GM12878 (cell line): ENCODE measurements at regions not wholly inside any gene's neighbourhood (a gene's known extent, or its start where the extent isn't known, plus 50 kb on each side); places are given as distances from the start of the nearest gene placed in this dataset.

ENCODE experiments used
- ATAC-seq: fragments of 200-7000 bp; cut with Tn5 transposase; 3 replicates; pipeline ENCODE4 v1.9.1; 2020; ENCODE audit warnings: mild to moderate bottlenecking, moderate library complexity
- BruUV-seq: library from RNA; stranded (reverse); fragments of 400-500 nt; replicated peaks from 2 replicates; lab custom pipeline; 2021; lab: Mats Ljungman, UMichigan
- CTCF ChIA-PET: fragments of 300-600 bp; sonication (Branson Sonifier 250); formaldehyde crosslinking; extraction: SDS; loops from one replicate; lab custom pipeline; 2021; ENCODE audit warnings: inconsistent platforms; lab: Yijun Ruan, JAX
- POLR2A ChIA-PET: fragments of 350-600 bp; formaldehyde crosslinking; extraction: SDS; loops from one replicate; lab custom pipeline; 2021; ENCODE audit warnings: inconsistent platforms; lab: Charles Lee
- RAD21 ChIA-PET: fragments of 300-600 bp; sonication (Branson Sonifier 250); formaldehyde crosslinking; loops from one replicate; lab custom pipeline; 2023; ENCODE audit warnings: antibody characterized with exemption; ENCODE audit not compliant: unreplicated experiment; lab: Charles Lee
- SMC1A ChIA-PET: fragments of 300-600 bp; sonication (Branson Sonifier 250); formaldehyde crosslinking; loops from one replicate; lab custom pipeline; 2023; ENCODE audit not compliant: unreplicated experiment, uncharacterized antibody; lab: Charles Lee
- DNase-seq: peaks from one replicate; pipeline ENCODE4 v3.0.0-alpha.2; 2011; ENCODE audit warnings: low read depth, low spot score
- FAIRE-seq: peaks from 3 replicates; lab custom pipeline; 2011; peaks lifted over from hg19 to GRCh38; lab: Jason Lieb, UNC
- H2AFZ ChIP-seq: 2 replicates; pipeline ENCODE4 v1.6.0; 2011; ENCODE audit warnings: low read depth, low read length, control low read depth; ENCODE audit not compliant: control insufficient read depth
- H3K27ac ChIP-seq: 2 replicates; pipeline ENCODE4 v1.5.1; 2011; ENCODE audit warnings: control low read depth; ENCODE audit not compliant: control insufficient read depth, insufficient read depth
- H3K27me3 ChIP-seq, 2 experiments: replicated peaks in 1 of 2; 2 replicates each; pipeline versions ENCODE4 v1.6.0 to v1.6.1; 2011; ENCODE audit warnings: low read length in 1 of 2; ENCODE audit not compliant: control insufficient read depth in 2 of 2, insufficient read depth in 2 of 2
- H3K36me3 ChIP-seq, 2 experiments: 2 replicates each; pipeline ENCODE4 v1.5.1; 2011; ENCODE audit warnings: low read length in 1 of 2; ENCODE audit not compliant: control insufficient read depth in 2 of 2, insufficient read depth in 2 of 2
- H3K4me1 ChIP-seq: 2 replicates; pipeline ENCODE4 v1.6.1; 2011; ENCODE audit warnings: mild to moderate bottlenecking, low read length, moderate library complexity, mixed read lengths; ENCODE audit not compliant: control insufficient read depth, insufficient read depth
- H3K4me2 ChIP-seq: 2 replicates; pipeline ENCODE4 v1.6.0; 2011; ENCODE audit warnings: control low read depth; ENCODE audit not compliant: control insufficient read depth, insufficient read depth
- H3K4me3 ChIP-seq: fragments of 200-600 bp; sonication (generic); 2 replicates; pipeline ENCODE4 v1.5.1; 2016
- H3K79me2 ChIP-seq: 2 replicates; pipeline ENCODE4 v1.6.0; 2011; ENCODE audit warnings: low read length; ENCODE audit not compliant: control insufficient read depth, insufficient read depth
- H3K9ac ChIP-seq: 2 replicates; pipeline ENCODE4 v1.8.0; 2011; ENCODE audit warnings: low read length, control low read depth, mixed read lengths; ENCODE audit not compliant: control insufficient read depth, insufficient read depth
- H3K9me3 ChIP-seq: replicated peaks from 3 replicates; pipeline ENCODE4 v1.5.1; 2011; ENCODE audit warnings: mild to moderate bottlenecking, low read length; ENCODE audit not compliant: control insufficient read depth, insufficient read depth
- H4K20me1 ChIP-seq: 2 replicates; pipeline ENCODE4 v1.6.0; 2011; ENCODE audit not compliant: control insufficient read depth, insufficient read depth
- CBX3 ChIP-seq: fragments of 200-600 bp; sonication (generic); IDR thresholded peaks from 2 replicates; pipeline ENCODE4 v1.6.1; 2016; ENCODE audit warnings: low read depth, borderline replicate concordance
- DPF2 ChIP-seq: fragments of 450-650 bp; IDR thresholded peaks from 2 replicates; pipeline ENCODE4 v1.6.1; 2017; ENCODE audit warnings: mild to moderate bottlenecking
- E2F4 ChIP-seq: IDR thresholded peaks from 2 replicates; pipeline ENCODE4 v1.6.1; 2012; ENCODE audit warnings: low read depth, low read length, improper control_type of control experiment
- HDAC2 ChIP-seq: fragments of 200-600 bp; sonication (generic); IDR thresholded peaks from 2 replicates; pipeline ENCODE4 v1.6.1; 2017
- HDAC6 ChIP-seq: fragments of 200-600 bp; sonication (generic); IDR thresholded peaks from one replicate; pipeline ENCODE4 v1.8.0; 2017; ENCODE audit warnings: antibody characterized with exemption; ENCODE audit not compliant: unreplicated experiment
- IRF5 ChIP-seq: fragments of 450-650 bp; IDR thresholded peaks from 2 replicates; pipeline ENCODE4 v1.6.1; 2017; ENCODE audit warnings: borderline replicate concordance
- JUNB ChIP-seq: IDR thresholded peaks from 2 replicates; pipeline ENCODE4 v1.6.1; 2016; ENCODE audit warnings: antibody characterized with exemption, mild to moderate bottlenecking
- JUND ChIP-seq: IDR thresholded peaks from 2 replicates; pipeline ENCODE4 v1.6.1; 2012; ENCODE audit warnings: low read depth, mild to moderate bottlenecking, low read length, improper control_type of control experiment, moderate library complexity
- KDM1A ChIP-seq: fragments of 200-600 bp; sonication (generic); IDR thresholded peaks from 2 replicates; pipeline ENCODE4 v1.6.1; 2016; ENCODE audit warnings: borderline replicate concordance
- MTA2 ChIP-seq: fragments of 450-650 bp; IDR thresholded peaks from 2 replicates; pipeline ENCODE4 v1.6.1; 2016; ENCODE audit warnings: low read depth, mild to moderate bottlenecking, moderate library complexity
- NR2F1 ChIP-seq: fragments of 450-650 bp; conservative IDR thresholded peaks from 2 replicates; pipeline ENCODE4 v1.6.1; 2017; ENCODE audit warnings: mild to moderate bottlenecking
- PKNOX1 ChIP-seq: fragments of 450-650 bp; IDR thresholded peaks from 2 replicates; pipeline ENCODE4 v1.6.1; 2016; ENCODE audit warnings: mild to moderate bottlenecking
- RUNX3 ChIP-seq: IDR thresholded peaks from 2 replicates; pipeline ENCODE4 v1.6.1; 2012; ENCODE audit warnings: low read length, inconsistent platforms
- SMC3 ChIP-seq: IDR thresholded peaks from 2 replicates; pipeline ENCODE4 v1.6.1; 2011; ENCODE audit warnings: low read length, improper control_type of control experiment, borderline replicate concordance
- SPI1 ChIP-seq: IDR thresholded peaks from 2 replicates; pipeline ENCODE4 v1.6.1; 2011; ENCODE audit warnings: low read depth, mild to moderate bottlenecking, low read length, moderate library complexity, borderline replicate concordance; ENCODE audit not compliant: insufficient read depth
- SREBF1 ChIP-seq: IDR thresholded peaks from 2 replicates; pipeline ENCODE4 v1.6.1; 2012; ENCODE audit warnings: mild to moderate bottlenecking, low read length
- STAT3 ChIP-seq: IDR thresholded peaks from 2 replicates; pipeline ENCODE4 v1.6.1; 2011; ENCODE audit warnings: low read depth, low read length, improper control_type of control experiment
- ZNF274 ChIP-seq: IDR thresholded peaks from one replicate; pipeline ENCODE4 v1.8.0; 2011; ENCODE audit not compliant: insufficient read length, insufficient read depth
- WGBS: methylation state at CpG from one replicate; pipeline ENCODE4 v1.1.6; 2016; ENCODE audit warnings: low lambda C conversion rate; ENCODE audit not compliant: insufficient replicate concordance, insufficient coverage; ENCODE audit errors: missing lambda C conversion rate; 5-methylcytosine and 5-hydroxymethylcytosine counted together
- in situ Hi-C: fragments of 300-500 bp; cut with MboI; formaldehyde crosslinking; loops from 9 replicates; pipeline ENCODE4 v1.14.3; 2018; ENCODE audit warnings: mixed read lengths
- intact Hi-C: fragments of 100-400 bp; cut with micrococcal nuclease; formaldehyde crosslinking; loops from one replicate; pipeline ENCODE4 v1.14.2; 2022; ENCODE audit not compliant: unreplicated experiment

- no peaks in the 10 kb centered on the region; the same call in 2 of the 3 replicates for H3K9me3 ChIP-seq
- ChIA-PET SMC1A (no interaction called here), CTCF (no interaction called here), RAD21 (no interaction called here), POLR2A (no interaction called here)
- DNase-seq (no peak), ATAC-seq (no peak), FAIRE-seq (no peak)
- no peak overlapping the region for H3K9ac ChIP-seq
- H3K79me2 ChIP-seq, result no peaks in the 10 kb centered on the region
- intact Hi-C loops (no loop called here), in situ Hi-C loops (no loop called here)
- H3K4me3 ChIP-seq, result no peak overlapping the region
- WGBS, result 30% methylated on average over 8 of the region's 8 CpGs
- no peak overlapping the region for H3K4me2 ChIP-seq
- BruUV-seq, result no TSS peak
- H4K20me1 ChIP-seq, result no peaks in the 10 kb centered on the region
- no peak overlapping the region for H2AFZ ChIP-seq
- no peak for TF ChIP-seq ZNF274
- no peak for TF ChIP-seq RUNX3
- TF ChIP-seq SREBF1, result no peak
- no peak for TF ChIP-seq SPI1
- no peak for TF ChIP-seq JUND
- TF ChIP-seq HDAC6, result no peak
- TF ChIP-seq NR2F1, result no peak
- no peak for TF ChIP-seq HDAC2
- TF ChIP-seq PKNOX1, result no peak
- TF ChIP-seq KDM1A, result no peak
- no peak for TF ChIP-seq STAT3
- no peak for TF ChIP-seq DPF2
- no peak for TF ChIP-seq CBX3
- no peak for TF ChIP-seq MTA2
- TF ChIP-seq JUNB, result no peak
- no peak for TF ChIP-seq SMC3
- no peak for TF ChIP-seq IRF5
- no peak for TF ChIP-seq E2F4
- no peak overlapping the region for H3K27ac ChIP-seq
- no peaks in the 10 kb centered on the region for H3K36me3 ChIP-seq
- H3K27me3 ChIP-seq, result no peaks in the 10 kb centered on the region
- H3K4me1 ChIP-seq, result no peaks in the 10 kb centered on the region
Observed at GRCh38 chr19:31885280-31885853, 460.0 kb upstream of the ZNF507 start.
